OCI-LY7 (cell line): ENCODE measurements at regions not wholly inside any gene's neighbourhood (a gene's known extent, or its start where the extent isn't known, plus 50 kb on each side); places are given as distances from the start of the nearest gene placed in this dataset.

Experiments
- BruUV-seq: library from RNA; stranded (reverse); fragments of 400-500 nt; replicated peaks from 2 replicates; lab custom pipeline; 2021; lab: Mats Ljungman, UMichigan
- CTCF ChIA-PET: fragments of 300-600 bp; sonication (Branson Sonifier 250); formaldehyde crosslinking; loops from one replicate; lab custom pipeline; 2022; ENCODE audit warnings: antibody characterized with exemption; ENCODE audit not compliant: unreplicated experiment; lab: Charles Lee
- POLR2A ChIA-PET: fragments of 300-600 bp; sonication (Branson Sonifier 250); formaldehyde crosslinking; loops from one replicate; lab custom pipeline; 2022; ENCODE audit warnings: antibody characterized with exemption; lab: Charles Lee
- DNase-seq: peaks from one replicate; pipeline ENCODE4 v3.0.0-alpha.2; 2015; ENCODE audit warnings: low spot score
- H2AFZ ChIP-seq: fragments of 200-600 bp; sonication (generic), shearing (Covaris generic); 2 replicates; pipeline ENCODE4 v1.6.1; 2014; ENCODE audit warnings: mild to moderate bottlenecking, antibody characterized with exemption, low read length, moderate library complexity
- H3K27ac ChIP-seq: fragments of 200-600 bp; sonication (generic); 2 replicates; pipeline ENCODE4 v1.5.1; 2014; ENCODE audit warnings: mixed run types, low read depth, mild to moderate bottlenecking, moderate library complexity, low read length, inconsistent platforms; ENCODE audit not compliant: poor library complexity, severe bottlenecking
- H3K36me3 ChIP-seq: fragments of 200-600 bp; sonication (generic); 2 replicates; pipeline ENCODE4 v1.6.1; 2014; ENCODE audit warnings: mild to moderate bottlenecking, antibody characterized with exemption, low read length, moderate library complexity, mixed read lengths; ENCODE audit not compliant: insufficient read depth
- H3K4me1 ChIP-seq: fragments of 200-600 bp; sonication (generic); 2 replicates; pipeline ENCODE4 v1.5.1; 2014; ENCODE audit warnings: mild to moderate bottlenecking, low read length; ENCODE audit not compliant: insufficient read depth, poor library complexity, severe bottlenecking
- H3K4me2 ChIP-seq: fragments of 200-600 bp; sonication (generic); 2 replicates; pipeline ENCODE4 v1.6.1; 2014; ENCODE audit warnings: mild to moderate bottlenecking, low read length
- H3K4me3 ChIP-seq: fragments of 200-600 bp; sonication (generic); 2 replicates; pipeline ENCODE4 v1.5.1; 2014; ENCODE audit warnings: mild to moderate bottlenecking, low read depth, low read length; ENCODE audit not compliant: poor library complexity, severe bottlenecking
- H3K79me2 ChIP-seq: fragments of 200-600 bp; sonication (generic); 2 replicates; pipeline ENCODE4 v1.6.1; 2016; ENCODE audit warnings: low read depth, mild to moderate bottlenecking, low read length, moderate library complexity, mixed read lengths; ENCODE audit not compliant: insufficient read depth
- H3K9me2 ChIP-seq: fragments of 200-600 bp; sonication (generic); 2 replicates; pipeline ENCODE4 v1.6.1; 2016; ENCODE audit warnings: mild to moderate bottlenecking, low read length, mixed read lengths; ENCODE audit not compliant: insufficient read depth
- H3K9me3 ChIP-seq: fragments of 200-600 bp; sonication (generic); 2 replicates; pipeline ENCODE4 v1.6.1; 2014; ENCODE audit warnings: mild to moderate bottlenecking, mixed run types, low read length, mixed read lengths
- H4K20me1 ChIP-seq: fragments of 200-600 bp; sonication (generic); 2 replicates; pipeline ENCODE4 v1.6.1; 2014; ENCODE audit warnings: mild to moderate bottlenecking, antibody characterized with exemption, low read length, moderate library complexity, mixed read lengths; ENCODE audit not compliant: insufficient read depth
- CTCF ChIP-seq: fragments of 200-600 bp; sonication (generic); conservative IDR thresholded peaks from 2 replicates; pipeline ENCODE4 v1.5.1; 2014; ENCODE audit warnings: mild to moderate bottlenecking, antibody characterized with exemption, low read length, moderate library complexity, mixed read lengths
- EZH2phosphoT487 ChIP-seq: fragments of 200-600 bp; sonication (generic); IDR thresholded peaks from 2 replicates; pipeline ENCODE4 v1.6.1; 2018; ENCODE audit warnings: low read depth, borderline replicate concordance, mild to moderate bottlenecking, mixed run types, antibody characterized with exemption, low read length, moderate library complexity, mixed read lengths
- intact Hi-C: fragments of 100-400 bp; cut with micrococcal nuclease; formaldehyde crosslinking; loops from one replicate; pipeline ENCODE4 v1.10.0; 2022; ENCODE audit not compliant: unreplicated experiment

DNA sequence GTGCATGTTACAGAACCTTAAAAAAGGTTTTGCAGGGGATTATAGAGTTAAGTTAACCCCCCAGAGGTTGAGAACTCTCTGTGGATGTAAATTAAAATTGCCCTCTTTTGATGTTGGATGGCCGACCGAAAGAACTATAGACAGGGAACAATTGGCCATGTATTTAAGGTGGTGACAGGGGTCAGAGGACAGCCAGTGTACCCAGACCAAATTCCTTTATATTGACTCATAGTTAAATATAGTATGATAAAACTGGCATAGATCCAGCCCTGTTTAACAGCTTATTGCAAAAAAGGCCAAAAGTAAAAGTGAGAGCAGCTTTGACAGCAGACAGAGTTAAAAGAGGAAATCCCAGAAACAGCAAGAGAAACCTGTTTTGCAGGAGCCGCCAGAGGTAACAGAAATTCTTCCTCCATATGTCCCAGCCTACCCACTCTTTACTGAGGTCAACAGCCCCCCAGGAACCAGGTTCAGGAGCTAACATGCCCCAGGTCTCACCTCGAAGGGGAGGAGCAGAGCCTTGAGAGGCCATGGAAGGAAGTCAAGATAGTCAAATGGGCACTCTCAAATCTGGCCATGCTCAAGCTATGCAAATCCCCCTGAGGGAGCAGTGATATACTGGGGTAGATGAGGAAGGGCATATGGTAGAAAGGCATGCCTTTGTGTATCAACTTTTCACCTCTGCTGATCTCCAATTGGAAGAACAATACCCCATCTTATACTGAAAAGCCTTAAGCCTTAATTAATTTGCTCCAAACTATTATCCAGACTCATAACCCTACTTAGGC, 156.4 kb upstream of the COX7C start:
- no TSS peak for BruUV-seq
- H3K79me2 ChIP-seq, result no peaks in the 10 kb centered on the region
- DNase-seq, result no peak
- intact Hi-C loops, result no loop called here
- no peak overlapping the region for H3K4me2 ChIP-seq
- no peak overlapping the region for H3K27ac ChIP-seq
- no peaks in the 10 kb centered on the region for H3K9me2 ChIP-seq
- H3K4me3 ChIP-seq, result no peak overlapping the region
- no peak overlapping the region for H2AFZ ChIP-seq
- peaks cover 6% of the 10 kb centered on the region; the same call in 1 of the 2 replicates for H3K9me3 ChIP-seq
- TF ChIP-seq EZH2phosphoT487, result no peak
- TF ChIP-seq CTCF, result no peak
- ChIA-PET CTCF (no interaction called here), POLR2A (interaction anchor here (0.7 kb wide), 1 partner anchor 678 kb away, joined by 8 read pairs; no protein-coding TSS in a partner anchor)
- no peaks in the 10 kb centered on the region for H3K36me3 ChIP-seq
- no peaks in the 10 kb centered on the region for H4K20me1 ChIP-seq
- no peaks in the 10 kb centered on the region for H3K4me1 ChIP-seq

DNA sequence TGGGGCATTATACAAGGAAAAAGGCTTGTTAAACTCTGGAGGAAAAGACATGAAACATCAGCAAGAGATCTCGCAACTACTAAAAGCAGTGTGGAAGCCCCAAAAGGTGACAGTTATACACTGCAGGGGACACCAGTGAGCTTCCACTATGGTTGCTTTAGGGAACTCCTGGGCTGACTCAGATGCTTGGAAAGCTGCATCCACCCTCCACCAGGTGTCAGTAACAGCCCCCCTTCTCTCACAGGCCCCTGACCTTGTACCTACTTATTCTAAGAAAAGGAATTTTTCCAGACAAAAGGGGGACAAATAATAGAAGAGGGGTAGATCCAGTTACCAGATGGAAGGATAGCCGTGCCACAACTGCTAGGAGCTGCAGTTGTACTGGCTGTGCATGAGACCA, 154.4 kb upstream of the COX7C start:
- Histone ChIP-seq H3K27ac (no peak overlapping the region), H3K9me3 (peaks cover 6% of the 10 kb centered on the region; the same call in 1 of the 2 replicates), H3K4me3 (no peak overlapping the region), H3K4me2 (no peak overlapping the region), H4K20me1 (no peaks in the 10 kb centered on the region), H3K9me2 (no peaks in the 10 kb centered on the region), H3K36me3 (no peaks in the 10 kb centered on the region), H2AFZ (no peak overlapping the region), H3K4me1 (no peaks in the 10 kb centered on the region), H3K79me2 (no peaks in the 10 kb centered on the region)
- intact Hi-C loops, result no loop called here
- CTCF ChIA-PET, result no interaction called here
- 0 out of 2 replicates have a peak, but pooled peaks have one; percentile 25 for TF ChIP-seq CTCF
- TF ChIP-seq EZH2phosphoT487, result no peak
- POLR2A ChIA-PET, result no interaction called here
- no TSS peak for BruUV-seq
- no peak for DNase-seq
